ENCODE measurements at regions not wholly inside any gene's neighbourhood (a gene's known extent, or its start where the extent isn't known, plus 50 kb on each side); places are given as distances from the start of the nearest gene placed in this dataset.

DNA sequence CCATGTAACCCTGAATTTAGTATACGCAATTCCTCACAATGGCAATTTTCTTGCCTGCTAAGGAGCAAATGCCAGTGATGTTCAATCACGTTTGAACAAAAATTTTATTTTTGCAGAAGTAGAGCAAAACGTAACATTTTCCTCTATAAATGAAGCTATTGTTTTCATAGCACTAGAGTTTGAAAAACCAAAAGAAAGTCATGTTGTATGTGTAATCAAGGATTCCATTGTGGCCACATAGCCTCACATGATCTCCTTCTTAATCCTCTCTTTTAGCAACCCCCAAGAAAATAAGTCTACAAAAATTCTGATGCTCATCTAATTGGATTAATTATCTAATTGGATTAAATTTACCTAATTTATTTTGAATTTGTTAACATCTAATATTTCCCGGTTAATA is 1217.4 kb upstream of the FLRT2 start:
- TF ChIP-seq TAF1 (IDR thresholded peaks at IDR 0.05; ENCODE audit: borderline replicate concordance, insufficient read depth, low read length), result no peak
- TF ChIP-seq, protein P1, sequence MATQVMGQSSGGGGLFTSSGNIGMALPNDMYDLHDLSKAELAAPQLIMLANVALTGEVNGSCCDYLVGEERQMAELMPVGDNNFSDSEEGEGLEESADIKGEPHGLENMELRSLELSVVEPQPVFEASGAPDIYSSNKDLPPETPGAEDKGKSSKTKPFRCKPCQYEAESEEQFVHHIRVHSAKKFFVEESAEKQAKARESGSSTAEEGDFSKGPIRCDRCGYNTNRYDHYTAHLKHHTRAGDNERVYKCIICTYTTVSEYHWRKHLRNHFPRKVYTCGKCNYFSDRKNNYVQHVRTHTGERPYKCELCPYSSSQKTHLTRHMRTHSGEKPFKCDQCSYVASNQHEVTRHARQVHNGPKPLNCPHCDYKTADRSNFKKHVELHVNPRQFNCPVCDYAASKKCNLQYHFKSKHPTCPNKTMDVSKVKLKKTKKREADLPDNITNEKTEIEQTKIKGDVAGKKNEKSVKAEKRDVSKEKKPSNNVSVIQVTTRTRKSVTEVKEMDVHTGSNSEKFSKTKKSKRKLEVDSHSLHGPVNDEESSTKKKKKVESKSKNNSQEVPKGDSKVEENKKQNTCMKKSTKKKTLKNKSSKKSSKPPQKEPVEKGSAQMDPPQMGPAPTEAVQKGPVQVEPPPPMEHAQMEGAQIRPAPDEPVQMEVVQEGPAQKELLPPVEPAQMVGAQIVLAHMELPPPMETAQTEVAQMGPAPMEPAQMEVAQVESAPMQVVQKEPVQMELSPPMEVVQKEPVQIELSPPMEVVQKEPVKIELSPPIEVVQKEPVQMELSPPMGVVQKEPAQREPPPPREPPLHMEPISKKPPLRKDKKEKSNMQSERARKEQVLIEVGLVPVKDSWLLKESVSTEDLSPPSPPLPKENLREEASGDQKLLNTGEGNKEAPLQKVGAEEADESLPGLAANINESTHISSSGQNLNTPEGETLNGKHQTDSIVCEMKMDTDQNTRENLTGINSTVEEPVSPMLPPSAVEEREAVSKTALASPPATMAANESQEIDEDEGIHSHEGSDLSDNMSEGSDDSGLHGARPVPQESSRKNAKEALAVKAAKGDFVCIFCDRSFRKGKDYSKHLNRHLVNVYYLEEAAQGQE (IDR thresholded peaks at IDR 0.05; ENCODE audit: insufficient read depth in 1 of 2, low read depth in 2 of 2, low read length in 2 of 2), result no peak
- TF ChIP-seq POLR2AphosphoS5 (IDR thresholded peaks at IDR 0.05; ENCODE audit: low read depth, low read length), result no peak
